SU-DHL-6 (cell line): ENCODE measurements at regions not wholly inside any gene's neighbourhood (a gene's known extent, or its start where the extent isn't known, plus 50 kb on each side); places are given as distances from the start of the nearest gene placed in this dataset.

Source experiments
- EZH2phosphoT487 ChIP-seq: fragments of 200-600 bp; sonication (generic), shearing (Covaris generic); conservative IDR thresholded peaks from 2 replicates; pipeline ENCODE4 v1.6.1; 2018; ENCODE audit warnings: mild to moderate bottlenecking, antibody characterized with exemption, low read length, moderate library complexity, mixed read lengths
- TF ChIP-seq, protein P1 (sequence below): fragments of 200-600 bp; sonication (generic); IDR thresholded peaks from one replicate; pipeline ENCODE4 v1.5.1; 2017; ENCODE audit warnings: antibody characterized with exemption, mild to moderate bottlenecking, low read length, moderate library complexity; ENCODE audit not compliant: insufficient read depth, poor library complexity, severe bottlenecking

DNA sequence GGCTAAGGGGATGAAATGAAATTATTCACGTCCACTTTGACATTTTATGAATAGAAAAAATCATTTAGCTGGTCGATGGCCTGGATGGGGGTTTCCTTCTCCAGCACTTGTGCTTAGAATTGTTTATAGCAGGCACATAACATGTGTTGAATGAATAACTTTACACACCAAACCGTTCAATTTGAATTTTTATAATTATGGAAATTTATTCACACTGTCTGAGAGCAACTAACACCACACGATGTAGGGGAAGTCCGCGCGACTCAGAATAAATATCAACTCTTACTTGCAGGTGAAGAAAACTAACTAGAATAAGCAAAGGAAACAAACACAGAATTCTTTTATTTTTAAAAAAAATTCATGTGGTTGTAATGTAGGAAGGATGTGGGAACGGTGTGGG lies 81.3 kb downstream of the MINAR1 start:
- TF ChIP-seq, protein P1, sequence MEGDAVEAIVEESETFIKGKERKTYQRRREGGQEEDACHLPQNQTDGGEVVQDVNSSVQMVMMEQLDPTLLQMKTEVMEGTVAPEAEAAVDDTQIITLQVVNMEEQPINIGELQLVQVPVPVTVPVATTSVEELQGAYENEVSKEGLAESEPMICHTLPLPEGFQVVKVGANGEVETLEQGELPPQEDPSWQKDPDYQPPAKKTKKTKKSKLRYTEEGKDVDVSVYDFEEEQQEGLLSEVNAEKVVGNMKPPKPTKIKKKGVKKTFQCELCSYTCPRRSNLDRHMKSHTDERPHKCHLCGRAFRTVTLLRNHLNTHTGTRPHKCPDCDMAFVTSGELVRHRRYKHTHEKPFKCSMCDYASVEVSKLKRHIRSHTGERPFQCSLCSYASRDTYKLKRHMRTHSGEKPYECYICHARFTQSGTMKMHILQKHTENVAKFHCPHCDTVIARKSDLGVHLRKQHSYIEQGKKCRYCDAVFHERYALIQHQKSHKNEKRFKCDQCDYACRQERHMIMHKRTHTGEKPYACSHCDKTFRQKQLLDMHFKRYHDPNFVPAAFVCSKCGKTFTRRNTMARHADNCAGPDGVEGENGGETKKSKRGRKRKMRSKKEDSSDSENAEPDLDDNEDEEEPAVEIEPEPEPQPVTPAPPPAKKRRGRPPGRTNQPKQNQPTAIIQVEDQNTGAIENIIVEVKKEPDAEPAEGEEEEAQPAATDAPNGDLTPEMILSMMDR: no peak
- TF ChIP-seq EZH2phosphoT487: no peak
